H7 (cell line): ENCODE measurements at regions not wholly inside any gene's neighbourhood (a gene's known extent, or its start where the extent isn't known, plus 50 kb on each side); places are given as distances from the start of the nearest gene placed in this dataset.
"Not testable (repeated sequence)": the region's sequence is repeated elsewhere in the genome, so short reads cannot be mapped to it uniquely, and the experiment has no call there.

ENCODE experiments used
- DNase-seq: peaks from one replicate; pipeline ENCODE4 v3.0.0; 2012
- H3K27me3 ChIP-seq: 2 replicates; pipeline ENCODE4 v1.6.0; 2011; ENCODE audit warnings: mild to moderate bottlenecking, low read length; ENCODE audit not compliant: control insufficient read depth, insufficient read depth
- H3K36me3 ChIP-seq: replicated peaks from 2 replicates; pipeline ENCODE4 v1.5.1; 2011; ENCODE audit warnings: low read length; ENCODE audit not compliant: control insufficient read depth, insufficient read depth
- H3K4me3 ChIP-seq: 2 replicates; pipeline ENCODE4 v1.5.1; 2011; ENCODE audit warnings: low read depth, mild to moderate bottlenecking, control low read depth, low read length, moderate library complexity; ENCODE audit not compliant: insufficient read depth

DNA sequence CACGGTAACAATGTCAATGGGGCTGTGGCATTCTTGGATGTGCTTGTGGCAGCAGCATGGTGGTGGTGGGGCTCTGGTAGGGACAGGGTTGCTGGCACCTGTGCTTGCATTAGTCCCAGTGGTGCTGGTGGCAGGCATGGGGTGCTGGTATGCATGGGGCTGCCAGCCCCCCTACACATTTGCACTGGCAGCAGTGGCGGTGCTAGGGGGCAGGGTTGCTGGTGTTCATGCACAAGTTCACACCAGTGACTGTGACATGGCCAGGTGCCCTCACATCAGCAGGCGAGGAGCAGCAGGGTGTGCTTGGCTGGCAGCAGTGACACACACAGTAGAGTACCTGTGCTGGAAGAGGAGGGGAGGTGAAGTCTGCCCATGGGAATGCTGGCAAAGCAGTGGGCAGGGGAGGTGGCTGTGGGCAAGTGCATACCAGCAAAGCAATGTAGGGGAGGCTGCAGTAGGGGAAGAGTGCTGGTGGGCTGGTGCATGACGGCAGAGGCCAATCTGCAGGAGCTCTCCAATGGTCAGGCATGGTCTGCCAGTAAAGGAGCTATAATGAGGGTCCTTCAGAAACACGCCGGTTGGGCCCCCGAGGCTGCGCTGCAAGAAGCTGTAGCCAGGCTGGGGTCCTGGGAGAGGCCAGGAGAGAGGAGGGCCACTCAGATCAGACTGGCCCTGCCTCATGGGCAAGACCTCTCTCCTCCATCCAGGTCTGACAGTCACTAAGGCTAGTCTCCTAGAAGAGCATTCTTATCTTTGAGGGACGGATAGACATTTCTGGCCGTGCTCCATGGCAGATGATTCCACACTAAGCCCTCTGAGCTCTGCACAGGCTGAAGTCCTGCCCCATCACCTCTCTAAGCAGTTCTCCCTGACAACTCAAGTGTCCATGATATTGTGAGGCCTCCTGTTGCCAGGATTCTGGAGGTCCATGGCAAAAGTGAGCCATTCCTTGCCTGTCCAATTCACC lies 406.4 kb downstream of the SEMA3D start:
- no peaks in the 10 kb centered on the region for H3K27me3 ChIP-seq
- H3K36me3 ChIP-seq, result no peaks in the 10 kb centered on the region
- H3K4me3 ChIP-seq, result no peak overlapping the region
- no peak for DNase-seq

DNA sequence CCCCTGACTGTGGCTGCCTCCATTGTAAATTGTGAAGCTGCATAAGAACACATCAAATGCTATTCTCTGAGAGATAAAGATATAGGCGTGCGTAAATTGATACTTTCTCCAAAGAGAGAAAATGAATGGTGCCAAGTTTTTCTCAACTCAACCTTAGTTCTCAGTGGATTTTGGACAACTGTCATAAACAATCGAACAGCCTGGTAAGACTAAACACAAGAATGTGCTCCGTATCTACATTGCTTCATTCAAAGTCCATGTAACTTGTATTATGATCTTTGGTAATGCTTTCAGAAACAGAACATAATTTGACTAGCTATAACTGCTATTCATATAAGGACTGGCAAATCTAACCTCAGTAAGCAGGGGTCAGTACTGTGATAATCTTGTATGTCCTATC lies 429.1 kb downstream of the SEMA3D start:
- Histone ChIP-seq H3K4me3 (no peak overlapping the region), H3K27me3 (no peaks in the 10 kb centered on the region), H3K36me3 (no peaks in the 10 kb centered on the region)
- DNase-seq, result no peak

DNA sequence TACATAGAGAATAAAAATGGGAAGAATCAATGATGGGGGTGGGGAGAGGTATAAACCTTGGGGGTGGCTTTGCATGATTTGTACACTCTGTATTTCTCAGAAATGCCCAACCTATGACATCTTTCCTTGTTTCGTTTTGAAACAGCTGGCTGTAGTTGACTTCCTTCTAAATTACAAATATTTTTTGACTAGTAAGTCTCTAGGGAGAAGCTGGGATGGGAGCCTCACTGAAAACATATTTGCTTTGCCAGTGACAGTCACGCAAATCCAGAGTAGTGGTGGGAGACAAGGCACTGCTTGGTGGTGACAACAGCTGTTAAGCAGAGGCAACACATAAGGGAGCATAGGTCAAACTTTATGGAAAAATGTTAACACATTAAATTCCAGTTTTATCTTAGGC lies 440.5 kb downstream of the SEMA3D start:
- no peak overlapping the region for H3K4me3 ChIP-seq
- DNase-seq, result no peak
- no peaks in the 10 kb centered on the region for H3K36me3 ChIP-seq
- no peaks in the 10 kb centered on the region for H3K27me3 ChIP-seq

DNA sequence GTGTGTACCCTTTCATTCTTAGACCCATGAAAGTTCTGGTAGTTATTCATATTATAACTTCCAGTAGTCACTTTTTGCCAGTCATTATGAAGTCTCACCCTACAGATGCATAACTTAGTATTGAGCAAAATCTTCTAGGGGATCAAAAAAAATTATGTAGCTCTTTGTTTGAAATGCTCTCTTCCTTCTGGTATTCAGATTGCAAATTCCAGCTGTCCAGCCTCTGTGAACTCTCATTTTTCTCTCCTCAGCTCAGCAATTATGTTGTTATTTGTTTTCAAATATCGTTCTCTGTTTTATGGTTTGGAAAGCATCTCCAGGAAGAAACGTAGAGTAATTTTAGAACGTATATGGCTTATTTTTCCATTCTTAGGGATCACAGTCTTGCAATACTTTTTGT lies 442.5 kb downstream of the SEMA3D start:
- no peaks in the 10 kb centered on the region for H3K27me3 ChIP-seq
- no peak for DNase-seq
- H3K4me3 ChIP-seq, result no peak overlapping the region
- H3K36me3 ChIP-seq, result no peaks in the 10 kb centered on the region

DNA sequence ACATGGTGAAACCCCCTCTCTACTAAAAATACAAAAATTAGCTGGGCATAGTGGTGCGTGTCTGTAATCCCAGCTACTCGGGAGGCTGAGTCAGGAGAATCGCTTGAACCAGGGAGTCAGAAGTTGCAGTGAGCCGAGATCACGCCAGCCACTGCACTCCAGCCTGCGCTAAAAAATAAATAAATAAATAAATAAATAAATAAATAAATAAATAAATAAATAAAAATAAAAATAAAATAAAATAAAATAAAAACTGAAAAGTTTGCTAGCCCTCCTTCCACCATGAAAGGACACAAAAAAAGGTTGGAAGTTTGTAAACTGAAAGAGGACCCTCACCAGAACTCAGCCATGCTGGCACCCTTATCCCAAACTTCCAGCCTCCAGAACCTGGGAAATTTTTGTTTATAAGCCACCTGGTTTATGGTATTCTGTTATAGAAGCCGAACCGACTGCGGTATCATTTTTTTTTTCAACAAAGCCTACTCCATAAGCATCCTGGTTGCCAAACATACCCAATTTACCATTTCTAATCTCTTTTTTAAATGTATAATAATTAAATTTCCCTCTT lies 448.2 kb downstream of the SEMA3D start:
- Histone ChIP-seq H3K36me3 (no peaks in the 10 kb centered on the region), H3K4me3 (no peak overlapping the region), H3K27me3 (no peaks in the 10 kb centered on the region)
- DNase-seq, result no peak

DNA sequence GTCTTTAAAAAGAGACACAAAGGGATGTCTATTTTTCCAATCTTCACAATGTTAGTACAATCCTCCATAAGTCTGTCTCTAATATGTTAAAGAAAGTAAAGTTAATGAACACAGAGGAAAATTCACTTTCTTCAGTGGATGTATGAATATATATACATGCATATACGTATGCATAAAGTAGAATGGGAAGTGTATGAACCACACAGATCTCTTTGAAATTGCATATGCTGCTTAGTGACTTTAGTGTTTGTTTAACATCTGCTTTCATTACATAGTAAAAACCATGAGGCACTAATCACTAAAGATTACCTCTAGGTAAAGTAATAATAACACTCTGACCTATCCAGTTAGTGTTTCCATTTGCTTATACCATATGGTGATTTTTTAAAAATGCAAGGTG lies 451.2 kb downstream of the SEMA3D start:
- no peak for DNase-seq
- no peaks in the 10 kb centered on the region for H3K36me3 ChIP-seq
- H3K4me3 ChIP-seq, result no peak overlapping the region
- no peaks in the 10 kb centered on the region for H3K27me3 ChIP-seq

DNA sequence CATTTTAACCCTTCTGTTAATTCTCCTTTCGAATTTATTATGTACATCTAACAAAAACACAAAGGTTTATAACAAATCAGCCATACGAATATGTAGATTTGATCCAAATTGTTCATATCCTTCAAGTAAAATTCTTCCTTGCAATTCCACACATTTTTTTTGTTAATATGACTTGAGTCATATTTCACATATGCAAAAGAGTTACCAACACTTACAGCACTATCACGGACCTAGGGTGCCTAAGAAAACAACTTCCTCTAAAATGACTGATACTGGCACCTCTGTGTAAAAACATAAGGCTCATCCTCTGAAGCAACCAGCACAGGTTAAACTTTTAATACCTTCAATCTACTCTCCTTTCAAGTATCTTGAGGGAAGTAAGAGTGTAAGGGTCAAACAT lies 451.8 kb downstream of the SEMA3D start:
- no peaks in the 10 kb centered on the region for H3K36me3 ChIP-seq
- H3K27me3 ChIP-seq, result no peaks in the 10 kb centered on the region

DNA sequence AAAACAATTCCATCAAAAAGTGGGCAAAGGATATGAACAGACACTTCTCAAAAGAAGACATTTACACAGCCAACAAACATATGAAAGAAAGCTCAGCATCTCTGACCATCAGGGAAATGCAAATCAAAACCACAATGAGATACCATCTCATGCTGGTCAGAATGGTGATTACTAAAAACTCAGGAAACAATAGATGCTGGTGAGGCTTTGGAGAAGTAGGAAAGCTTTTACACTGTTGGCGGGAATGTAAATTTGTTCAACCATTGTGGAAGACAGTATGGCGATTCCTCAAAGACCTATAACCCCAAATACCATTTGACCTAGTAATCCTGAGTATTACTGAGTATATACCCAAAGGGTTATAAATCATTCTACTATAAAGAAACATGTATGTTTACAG lies 452.9 kb downstream of the SEMA3D start:
- H3K4me3 ChIP-seq, H3K27me3 ChIP-seq, H3K36me3 ChIP-seq, DNase-seq: not testable (repeated sequence)

More for the DNA sequence above, 451.8 kb downstream of the SEMA3D start:
- H3K4me3 ChIP-seq, result no peak overlapping the region
- no peak for DNase-seq

DNA sequence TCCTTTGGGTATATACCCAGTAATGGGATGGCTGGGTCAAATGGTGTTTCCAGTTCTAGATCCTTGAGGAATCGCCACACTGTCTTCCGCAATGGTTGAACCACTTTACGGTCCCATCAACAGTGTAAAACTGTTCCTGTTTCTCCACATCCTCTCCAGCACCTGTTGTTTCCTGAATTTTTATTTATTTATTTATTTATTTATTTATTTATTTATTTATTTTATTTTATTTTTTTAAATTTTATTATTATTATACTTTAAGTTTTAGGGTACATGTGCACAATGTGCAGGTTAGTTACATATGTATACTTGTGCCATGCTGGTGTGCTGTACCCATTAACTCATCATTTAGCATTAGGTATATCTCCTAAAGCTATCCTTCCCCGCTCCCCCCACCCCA lies 456.0 kb downstream of the SEMA3D start:
- not testable (repeated sequence) for H3K4me3 ChIP-seq, H3K27me3 ChIP-seq, DNase-seq, H3K36me3 ChIP-seq

DNA sequence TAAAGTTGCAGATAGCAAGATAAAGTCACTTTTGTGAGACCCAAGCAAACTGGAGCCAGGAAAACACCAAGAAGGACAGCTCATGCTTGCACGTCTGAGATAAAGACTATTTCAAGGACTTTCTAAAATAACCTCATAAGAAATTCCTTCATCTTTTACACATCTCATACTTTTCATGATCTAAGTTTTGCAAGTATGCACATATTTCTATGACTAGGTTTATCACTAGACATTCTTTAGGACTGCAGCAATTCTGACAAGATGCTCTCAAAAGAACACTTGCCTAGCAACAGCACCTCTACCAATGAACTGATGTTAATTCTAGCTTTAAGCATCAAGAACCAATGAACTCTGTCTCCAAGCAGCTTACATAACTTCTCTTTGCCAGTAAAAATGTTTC lies 457.6 kb downstream of the SEMA3D start:
- no peak overlapping the region for H3K4me3 ChIP-seq
- no peak for DNase-seq
- H3K36me3 ChIP-seq, result no peaks in the 10 kb centered on the region
- no peaks in the 10 kb centered on the region for H3K27me3 ChIP-seq

DNA sequence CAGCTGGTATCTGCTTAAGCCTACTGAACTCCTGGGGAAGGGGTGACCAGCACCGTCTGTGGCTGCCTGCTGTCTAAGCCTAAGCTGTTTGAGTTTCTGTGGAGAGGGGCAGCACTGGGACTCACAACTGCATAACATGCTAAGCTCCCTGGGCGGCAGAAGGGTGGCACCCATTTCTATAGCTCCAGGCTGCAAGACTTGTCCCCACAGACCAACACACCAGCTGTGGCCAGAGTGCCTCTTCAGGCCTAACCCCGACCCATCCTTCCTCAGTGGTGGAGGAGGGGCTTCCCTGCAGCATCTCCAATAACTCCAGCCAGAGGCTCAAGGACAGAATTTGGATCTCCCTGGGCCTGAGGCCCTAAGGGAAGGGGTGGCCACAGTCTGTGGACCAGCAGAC lies 464.1 kb downstream of the SEMA3D start:
- Histone ChIP-seq H3K27me3 (no peaks in the 10 kb centered on the region), H3K36me3 (no peaks in the 10 kb centered on the region), H3K4me3 (no peak overlapping the region)
- DNase-seq, result no peak

DNA sequence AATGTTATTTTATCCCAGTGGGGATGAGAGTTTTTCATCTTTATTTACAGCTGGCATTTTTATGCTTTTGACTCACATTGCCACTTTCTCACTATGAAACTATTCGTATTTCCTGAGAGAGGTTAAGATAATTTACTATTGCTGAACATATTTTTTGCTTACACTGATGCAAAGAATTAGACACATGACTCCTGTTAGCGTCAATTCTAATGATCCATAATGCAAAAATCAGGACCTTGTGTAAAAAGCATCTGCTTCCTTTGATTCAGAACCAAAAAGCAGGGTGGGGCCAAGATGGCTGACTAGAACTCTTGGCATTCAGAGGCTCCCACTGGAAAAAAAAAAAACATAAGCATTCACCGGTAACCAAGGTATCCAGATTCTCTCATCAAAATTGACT lies 464.8 kb downstream of the SEMA3D start:
- H3K36me3 ChIP-seq, result no peaks in the 10 kb centered on the region
- no peaks in the 10 kb centered on the region for H3K27me3 ChIP-seq
- no peak for DNase-seq
- no peak overlapping the region for H3K4me3 ChIP-seq

DNA sequence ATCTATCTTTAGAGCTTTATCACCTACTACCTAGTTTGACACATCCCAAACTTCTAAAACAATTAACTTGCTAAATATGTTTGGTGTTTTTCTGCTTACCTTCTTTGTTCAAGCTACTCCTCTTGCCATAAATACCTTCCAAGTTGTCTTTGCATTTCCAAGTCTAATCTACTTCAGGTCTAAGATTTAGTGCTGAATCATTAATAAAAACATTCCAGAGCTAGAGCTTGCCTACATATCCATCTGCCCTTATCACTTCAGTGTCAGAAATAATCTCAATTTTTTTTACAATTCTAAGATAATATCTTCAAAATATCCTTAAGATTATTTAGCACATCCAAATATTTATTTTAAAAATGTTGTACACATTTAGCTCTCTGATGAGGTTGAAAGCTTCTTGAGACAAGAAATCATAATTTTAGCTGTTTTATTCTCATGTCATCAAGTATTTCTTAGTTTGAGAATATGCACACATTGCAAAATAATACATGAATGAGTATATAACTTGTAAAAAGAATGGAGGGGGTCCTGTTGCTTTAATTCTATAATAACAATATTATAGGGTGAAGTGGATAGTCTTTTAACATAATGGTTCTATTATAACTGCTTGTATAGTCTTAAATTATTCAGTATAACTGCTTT lies 466.3 kb downstream of the SEMA3D start:
- no peaks in the 10 kb centered on the region for H3K36me3 ChIP-seq
- no peak for DNase-seq
- H3K4me3 ChIP-seq, result no peak overlapping the region
- no peaks in the 10 kb centered on the region for H3K27me3 ChIP-seq

DNA sequence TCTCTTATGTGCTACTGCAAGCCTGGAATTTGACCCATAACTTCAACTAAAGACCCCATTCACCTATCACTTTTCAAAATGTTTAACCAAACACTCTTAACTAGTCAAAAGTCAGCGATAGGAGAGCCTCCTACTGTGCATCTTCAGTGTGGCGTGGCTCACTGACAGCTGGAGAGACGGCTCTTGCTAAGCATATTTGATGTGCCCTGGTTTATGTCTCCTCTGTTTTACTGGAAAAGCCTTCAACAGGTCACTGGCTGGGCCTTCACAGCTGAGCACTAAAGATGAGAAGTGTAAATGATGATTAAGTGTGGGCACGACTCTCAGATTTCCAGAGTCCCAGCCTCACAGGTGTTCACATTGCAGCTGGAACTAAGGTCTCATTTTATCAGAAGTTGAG lies 472.1 kb downstream of the SEMA3D start:
- no peak for DNase-seq
- no peaks in the 10 kb centered on the region for H3K36me3 ChIP-seq
- no peaks in the 10 kb centered on the region for H3K27me3 ChIP-seq
- no peak overlapping the region for H3K4me3 ChIP-seq
